SK-N-SH (cell line): ENCODE measurements at regions not wholly inside any gene's neighbourhood (a gene's known extent, or its start where the extent isn't known, plus 50 kb on each side); places are given as distances from the start of the nearest gene placed in this dataset.

Experiments used
- CTCF ChIA-PET: fragments of 300-600, 350-600 bp; formaldehyde crosslinking; extraction: SDS; loops from one replicate; lab custom pipeline; 2021; lab: Yijun Ruan, JAX
- POLR2A ChIA-PET: fragments of 350-600 bp; sonication (Branson Sonifier 250); formaldehyde crosslinking; extraction: SDS; loops from one replicate; lab custom pipeline; 2020; ENCODE audit warnings: antibody characterized with exemption, inconsistent platforms; lab: Yijun Ruan, JAX
- DNase-seq: peaks from one replicate; pipeline ENCODE4 v3.0.0; 2012
- H2AFZ ChIP-seq: fragments of 200-600 bp; sonication (generic); 2 replicates; pipeline ENCODE4 v1.8.1; 2016; ENCODE audit warnings: antibody characterized with exemption, mild to moderate bottlenecking, low read depth
- H3F3A ChIP-seq: fragments of 200-600 bp; sonication (generic); replicated peaks from 2 replicates; pipeline ENCODE3; 2016; ENCODE audit warnings: antibody characterized with exemption, mild to moderate bottlenecking; ENCODE audit not compliant: insufficient read depth
- H3K27ac ChIP-seq, 2 experiments: fragments of 200-500 bp in 1 of 2; fragments of 200-600 bp in 1 of 2; sonication (Bioruptor generic) in 1 of 2; sonication (generic), shearing (Covaris generic) in 1 of 2; 2 replicates each; pipeline versions ENCODE4 v1.5.1 to v1.6.1; 2014 to 2016; ENCODE audit warnings: low read depth in 2 of 2, inconsistent platforms in 1 of 2, low read length in 1 of 2, mild to moderate bottlenecking in 1 of 2, mixed read lengths in 1 of 2
- H3K27me3 ChIP-seq: fragments of 200-600 bp; sonication (generic), shearing (Covaris generic); 2 replicates; pipeline ENCODE4 v1.6.1; 2016; ENCODE audit warnings: mixed run types; ENCODE audit not compliant: insufficient read depth
- H3K36me3 ChIP-seq, 2 experiments: fragments of 200-500 bp in 1 of 2; fragments of 200-600 bp in 1 of 2; sonication (Bioruptor generic) in 1 of 2; sonication (generic) in 1 of 2; replicated peaks in 1 of 2; 2 replicates each; pipeline versions ENCODE3 to v1.5.1; 2014 to 2016; ENCODE audit warnings: low read length in 1 of 2, mild to moderate bottlenecking in 1 of 2; ENCODE audit not compliant: insufficient read depth in 2 of 2, control insufficient read depth in 1 of 2
- H3K4me1 ChIP-seq, 2 experiments: fragments of 200-500 bp in 1 of 2; fragments of 200-600 bp in 1 of 2; sonication (Bioruptor generic) in 1 of 2; sonication (generic), shearing (Covaris generic) in 1 of 2; 2 replicates each; pipeline versions ENCODE4 v1.5.1 to v1.6.1; 2014 to 2016; ENCODE audit warnings: low read depth in 1 of 2, low read length in 1 of 2, mixed run types in 1 of 2; ENCODE audit not compliant: insufficient read depth in 2 of 2, control insufficient read depth in 1 of 2
- H3K4me2 ChIP-seq: fragments of 200-600 bp; sonication (generic), shearing (Covaris generic); 2 replicates; pipeline ENCODE4 v1.6.1; 2017; ENCODE audit warnings: mixed run types
- H3K4me3 ChIP-seq, 2 experiments: fragments of 200-500 bp in 1 of 2; fragments of 200-600 bp in 1 of 2; sonication (Bioruptor generic) in 1 of 2; sonication (generic), shearing (Covaris generic) in 1 of 2; 2 replicates each; pipeline versions ENCODE4 v1.5.1 to v1.8.1; 2014 to 2016; ENCODE audit warnings: low read depth in 2 of 2, inconsistent platforms in 1 of 2, low read length in 1 of 2, mild to moderate bottlenecking in 1 of 2, mixed read lengths in 1 of 2, moderate library complexity in 1 of 2
- H3K79me2 ChIP-seq: fragments of 200-600 bp; sonication (generic); 2 replicates; pipeline ENCODE4 v1.8.1; 2017; ENCODE audit warnings: mild to moderate bottlenecking; ENCODE audit not compliant: insufficient read depth
- H3K9ac ChIP-seq: fragments of 200-600 bp; sonication (generic); 2 replicates; pipeline ENCODE4 v1.6.1; 2017; ENCODE audit warnings: mixed run types
- H3K9me2 ChIP-seq: fragments of 200-600 bp; sonication (generic); 2 replicates; pipeline ENCODE4 v1.6.1; 2017; ENCODE audit warnings: mixed run types
- H3K9me3 ChIP-seq: fragments of 200-600 bp; sonication (generic); 2 replicates; pipeline ENCODE4 v1.6.1; 2017; ENCODE audit warnings: mixed run types, mild to moderate bottlenecking, moderate library complexity
- H4K20me1 ChIP-seq: fragments of 200-600 bp; sonication (generic); 2 replicates; pipeline ENCODE4 v1.6.1; 2017; ENCODE audit warnings: mild to moderate bottlenecking, mixed run types; ENCODE audit not compliant: insufficient read depth
- CHD2 ChIP-seq: fragments of 150-350 bp; IDR thresholded peaks from 2 replicates; pipeline ENCODE4 v1.6.1; 2018; ENCODE audit warnings: low read length; ENCODE audit not compliant: partially characterized antibody
- CTCF ChIP-seq: fragments of 200-600 bp; sonication (generic); IDR thresholded peaks from 2 replicates; pipeline ENCODE4 v1.6.1; 2017; ENCODE audit warnings: antibody characterized with exemption, mild to moderate bottlenecking, moderate library complexity
- FOXM1 ChIP-seq: IDR thresholded peaks from 2 replicates; pipeline ENCODE4 v1.4.0; 2012; ENCODE audit warnings: low read depth, mild to moderate bottlenecking
- GABPA ChIP-seq: IDR thresholded peaks from 2 replicates; pipeline ENCODE4 v1.4.0; 2012; ENCODE audit warnings: low read depth, mild to moderate bottlenecking
- JUND ChIP-seq: IDR thresholded peaks from 2 replicates; pipeline ENCODE4 v1.4.0; 2012
- MEF2A ChIP-seq: IDR thresholded peaks from 2 replicates; pipeline ENCODE4 v1.4.0; 2012; ENCODE audit warnings: low read depth, borderline replicate concordance
- NFIC ChIP-seq: IDR thresholded peaks from 2 replicates; pipeline ENCODE4 v1.4.0; 2012; ENCODE audit warnings: borderline replicate concordance
- POLR2AphosphoS5 ChIP-seq: IDR thresholded peaks from 2 replicates; pipeline ENCODE4 v1.6.1; 2012; ENCODE audit warnings: low read depth, low read length
- RAD21 ChIP-seq: IDR thresholded peaks from 2 replicates; pipeline ENCODE4 v1.6.1; 2012; ENCODE audit warnings: mild to moderate bottlenecking, low read length
- REST ChIP-seq: IDR thresholded peaks from 2 replicates; pipeline ENCODE4 v1.6.1; 2012; ENCODE audit warnings: mild to moderate bottlenecking, low read depth, low read length, moderate library complexity
- RXRA ChIP-seq: IDR thresholded peaks from 2 replicates; pipeline ENCODE4 v1.4.0; 2012; ENCODE audit warnings: low read depth, mild to moderate bottlenecking, borderline replicate concordance
- SIN3A ChIP-seq: IDR thresholded peaks from 2 replicates; pipeline ENCODE4 v1.6.1; 2012; ENCODE audit warnings: low read depth, mild to moderate bottlenecking, low read length, moderate library complexity, borderline replicate concordance
- SMC3 ChIP-seq: IDR thresholded peaks from 2 replicates; pipeline ENCODE4 v1.6.1; 2012; ENCODE audit warnings: low read depth, low read length, improper control_type of control experiment
- TAF1 ChIP-seq: IDR thresholded peaks from 2 replicates; pipeline ENCODE4 v1.6.1; 2012; ENCODE audit warnings: low read depth, mild to moderate bottlenecking, low read length, moderate library complexity, borderline replicate concordance
- TCF12 ChIP-seq: IDR thresholded peaks from 2 replicates; pipeline ENCODE4 v1.4.0; 2012
- USF2 ChIP-seq: fragments of 150-350 bp; IDR thresholded peaks from 2 replicates; pipeline ENCODE4 v1.6.1; 2017; ENCODE audit warnings: antibody characterized with exemption, low read length, low read depth, borderline replicate concordance
- YY1 ChIP-seq: IDR thresholded peaks from 2 replicates; pipeline ENCODE4 v1.4.0; 2012; ENCODE audit warnings: low read depth, mild to moderate bottlenecking
- WGBS: methylation state at CpG from one replicate; pipeline ENCODE4 v1.1.6; 2017; ENCODE audit warnings: low lambda C conversion rate; 5-methylcytosine and 5-hydroxymethylcytosine counted together

GRCh38 chr13:84686973-84687372 is 804.7 kb upstream of the SLITRK1 start:
- no peaks in the 10 kb centered on the region for H3K9me3 ChIP-seq
- no peak overlapping the region for H2AFZ ChIP-seq
- no peak overlapping the region for H3K4me3 ChIP-seq
- H3K4me2 ChIP-seq = no peak overlapping the region
- H3K4me1 ChIP-seq = no peaks in the 10 kb centered on the region
- H4K20me1 ChIP-seq = no peaks in the 10 kb centered on the region
- TF ChIP-seq CTCF (no peak), GABPA (no peak), RAD21 (no peak), USF2 (no peak), YY1 (no peak), JUND (no peak), REST (no peak), SIN3A (no peak), POLR2AphosphoS5 (no peak), MEF2A (no peak), TCF12 (no peak), SMC3 (no peak), FOXM1 (no peak), CHD2 (no peak), RXRA (no peak), NFIC (no peak), TAF1 (no peak)
- no peaks in the 10 kb centered on the region for H3K9me2 ChIP-seq
- ChIA-PET CTCF (no interaction called here), POLR2A (no interaction called here)
- H3K79me2 ChIP-seq = no peaks in the 10 kb centered on the region
- DNase-seq = no peak
- no peaks in the 10 kb centered on the region for H3K36me3 ChIP-seq
- H3K9ac ChIP-seq = no peak overlapping the region
- no peak overlapping the region for H3K27ac ChIP-seq
- H3F3A ChIP-seq = no peaks in the 10 kb centered on the region
- peaks cover 3% of the 10 kb centered on the region; the same call in 1 of the 2 replicates for H3K27me3 ChIP-seq
- WGBS = 41% methylated on average over 5 of the region's 5 CpGs
